PC-3 (cell line): ENCODE measurements at regions not wholly inside any gene's neighbourhood (a gene's known extent, or its start where the extent isn't known, plus 50 kb on each side); places are given as distances from the start of the nearest gene placed in this dataset.

Experiments
- ATAC-seq: fragments of 200-7000 bp; cut with Tn5 transposase; 2 replicates; pipeline ENCODE4 v1.9.1; 2020; ENCODE audit warnings: mild to moderate bottlenecking, moderate library complexity
- BruUV-seq: library from RNA; stranded (reverse); fragments of 400-500 nt; replicated peaks from 2 replicates; lab custom pipeline; 2021; lab: Mats Ljungman, UMichigan
- CTCF ChIA-PET: fragments of 300-600 bp; sonication (Branson Sonifier 250); formaldehyde crosslinking; loops from one replicate; lab custom pipeline; 2022; ENCODE audit warnings: antibody characterized with exemption; lab: Charles Lee
- POLR2A ChIA-PET: fragments of 300-600 bp; sonication (Branson Sonifier 250); formaldehyde crosslinking; loops from one replicate; lab custom pipeline; 2022; ENCODE audit warnings: antibody characterized with exemption; ENCODE audit not compliant: unreplicated experiment; lab: Charles Lee
- DNase-seq: peaks from one replicate; pipeline ENCODE4 v3.0.0-alpha.2; 2015
- H2AFZ ChIP-seq: fragments of 300-600 bp; sonication (generic); 2 replicates; pipeline ENCODE4 v1.6.0; 2016; ENCODE audit warnings: antibody characterized with exemption, low read length
- H3F3A ChIP-seq: fragments of 300-600 bp; sonication (generic); one replicate; pipeline ENCODE4 v1.6.0; 2017; ENCODE audit warnings: antibody characterized with exemption, low read length, control low read depth, mild to moderate bottlenecking; ENCODE audit not compliant: unreplicated experiment
- H3K27ac ChIP-seq: fragments of 300-600 bp; sonication (generic); 2 replicates; pipeline ENCODE4 v1.5.1; 2016; ENCODE audit warnings: mild to moderate bottlenecking, low read length
- H3K27me3 ChIP-seq: fragments of 300-600 bp; sonication (generic); 2 replicates; pipeline ENCODE4 v1.6.1; 2016; ENCODE audit warnings: low read length, mixed read lengths
- H3K36me3 ChIP-seq: fragments of 300-600 bp; sonication (generic); 2 replicates; pipeline ENCODE4 v1.6.1; 2016; ENCODE audit warnings: low read depth, mixed run types, low read length, mixed read lengths
- H3K4me1 ChIP-seq: fragments of 300-600 bp; sonication (generic); 2 replicates; pipeline ENCODE4 v1.5.1; 2016; ENCODE audit warnings: low read length; ENCODE audit not compliant: insufficient read depth
- H3K4me2 ChIP-seq: fragments of 300-600 bp; sonication (generic); 2 replicates; pipeline ENCODE4 v1.6.0; 2016; ENCODE audit warnings: low read length
- H3K4me3 ChIP-seq: fragments of 300-600 bp; sonication (generic); 2 replicates; pipeline ENCODE4 v1.5.1; 2016; ENCODE audit warnings: mild to moderate bottlenecking, low read length, mixed read lengths
- H3K79me2 ChIP-seq: fragments of 300-600 bp; sonication (generic); 2 replicates; pipeline ENCODE4 v1.6.1; 2017; ENCODE audit warnings: low read length, mixed read lengths
- H3K9ac ChIP-seq: fragments of 300-600 bp; sonication (generic); 2 replicates; pipeline ENCODE4 v1.6.0; 2016; ENCODE audit warnings: mild to moderate bottlenecking, low read length
- H3K9me2 ChIP-seq: fragments of 300-600 bp; sonication (generic); replicated peaks from 2 replicates; pipeline ENCODE4 v1.6.1; 2016; ENCODE audit warnings: mixed run types, low read length, mixed read lengths
- H3K9me3 ChIP-seq: fragments of 300-600 bp; sonication (generic); 2 replicates; pipeline ENCODE4 v1.6.1; 2016; ENCODE audit warnings: low read length, mixed read lengths
- H4K20me1 ChIP-seq: fragments of 300-600 bp; sonication (generic); 2 replicates; pipeline ENCODE4 v1.6.1; 2016; ENCODE audit warnings: low read length, mixed read lengths
- CTCF ChIP-seq: fragments of 300-600 bp; sonication (generic); conservative IDR thresholded peaks from 2 replicates; pipeline ENCODE4 v1.5.1; 2017; ENCODE audit warnings: antibody characterized with exemption, low read depth, mild to moderate bottlenecking, low read length
- EZH2 ChIP-seq: fragments of 300-600 bp; sonication (generic); IDR thresholded peaks from one replicate; pipeline ENCODE4 v1.6.1; 2017; ENCODE audit warnings: antibody characterized with exemption, mild to moderate bottlenecking, low read length; ENCODE audit not compliant: unreplicated experiment
- EZH2phosphoT487 ChIP-seq: fragments of 300-600 bp; sonication (generic); IDR thresholded peaks from 2 replicates; pipeline ENCODE4 v1.6.1; 2018; ENCODE audit warnings: mild to moderate bottlenecking, antibody characterized with exemption, low read length, borderline replicate concordance
- intact Hi-C: fragments of 100-400 bp; cut with micrococcal nuclease; formaldehyde crosslinking; loops from 2 replicates; pipeline ENCODE4 v1.9.0; 2023

- no TSS peak for BruUV-seq
- peak overlapping the region; percentile 91 for H3K4me2 ChIP-seq
- H3K4me3 ChIP-seq = peak overlapping the region; percentile 74
- H3K27me3 ChIP-seq = no peaks in the 10 kb centered on the region
- peak overlapping the region; percentile 99 for H2AFZ ChIP-seq
- intact Hi-C loops = no loop called here
- CTCF ChIA-PET = no interaction called here
- H3K9me3 ChIP-seq = no peaks in the 10 kb centered on the region
- H3K27ac ChIP-seq = no peak overlapping the region
- DNase-seq (peak; percentile 74), ATAC-seq (peak; percentile 90)
- H3K79me2 ChIP-seq = no peaks in the 10 kb centered on the region
- H3K9ac ChIP-seq = peak overlapping the region; percentile 61
- peaks cover 7% of the 10 kb centered on the region for H3K4me1 ChIP-seq
- no peaks in the 10 kb centered on the region for H3K9me2 ChIP-seq
- POLR2A ChIA-PET = no interaction called here
- no peaks in the 10 kb centered on the region for H3K36me3 ChIP-seq
- no peaks in the 10 kb centered on the region for H4K20me1 ChIP-seq
- no peak for TF ChIP-seq CTCF
- TF ChIP-seq EZH2phosphoT487 = no peak
- no peak for TF ChIP-seq EZH2
- no peaks in the 10 kb centered on the region for H3F3A ChIP-seq
Measured at GRCh38 chr14:89701211-89702043, 253.1 kb downstream of the EFCAB11 start.

- DNase-seq (no peak), ATAC-seq (no peak)
- Histone ChIP-seq H3K9me3 (no peaks in the 10 kb centered on the region), H2AFZ (peak overlapping the region; percentile 94), H3K36me3 (no peaks in the 10 kb centered on the region), H3K9me2 (no peaks in the 10 kb centered on the region), H3F3A (no peaks in the 10 kb centered on the region), H4K20me1 (no peaks in the 10 kb centered on the region), H3K9ac (no peak overlapping the region), H3K27ac (no peak overlapping the region), H3K4me3 (peak overlapping the region; percentile 74; the same call in 1 of the 2 replicates), H3K4me2 (peak overlapping the region; percentile 91), H3K79me2 (no peaks in the 10 kb centered on the region), H3K27me3 (no peaks in the 10 kb centered on the region), H3K4me1 (peaks cover 7% of the 10 kb centered on the region)
- intact Hi-C loops = no loop called here
- no TSS peak for BruUV-seq
- ChIA-PET POLR2A (no interaction called here), CTCF (no interaction called here)
- TF ChIP-seq EZH2phosphoT487 = no peak
- no peak for TF ChIP-seq CTCF
- TF ChIP-seq EZH2 = no peak
Measured at GRCh38 chr14:89700801-89701200, 253.7 kb downstream of the EFCAB11 start.

GRCh38 chr14:89699071-89699470 lies 255.5 kb downstream of the EFCAB11 start:
- ATAC-seq (no peak), DNase-seq (no peak)
- H3K9me2 ChIP-seq = no peaks in the 10 kb centered on the region
- no peak for TF ChIP-seq EZH2
- no peak for TF ChIP-seq EZH2phosphoT487
- TF ChIP-seq CTCF = no peak
- no peak overlapping the region for H3K27ac ChIP-seq
- H2AFZ ChIP-seq = no peak overlapping the region
- BruUV-seq = no TSS peak
- ChIA-PET CTCF (no interaction called here), POLR2A (no interaction called here)
- H3K9ac ChIP-seq = no peak overlapping the region
- no peaks in the 10 kb centered on the region for H4K20me1 ChIP-seq
- no peaks in the 10 kb centered on the region for H3F3A ChIP-seq
- H3K4me3 ChIP-seq = no peak overlapping the region
- intact Hi-C loops = no loop called here
- H3K4me2 ChIP-seq = no peak overlapping the region
- no peaks in the 10 kb centered on the region for H3K36me3 ChIP-seq
- no peaks in the 10 kb centered on the region for H3K27me3 ChIP-seq
- peaks cover 7% of the 10 kb centered on the region for H3K4me1 ChIP-seq
- H3K79me2 ChIP-seq = no peaks in the 10 kb centered on the region
- H3K9me3 ChIP-seq = no peaks in the 10 kb centered on the region
